ENCODE measurements at regions not wholly inside any gene's neighbourhood (a gene's known extent, or its start where the extent isn't known, plus 50 kb on each side); places are given as distances from the start of the nearest gene placed in this dataset.

DNA sequence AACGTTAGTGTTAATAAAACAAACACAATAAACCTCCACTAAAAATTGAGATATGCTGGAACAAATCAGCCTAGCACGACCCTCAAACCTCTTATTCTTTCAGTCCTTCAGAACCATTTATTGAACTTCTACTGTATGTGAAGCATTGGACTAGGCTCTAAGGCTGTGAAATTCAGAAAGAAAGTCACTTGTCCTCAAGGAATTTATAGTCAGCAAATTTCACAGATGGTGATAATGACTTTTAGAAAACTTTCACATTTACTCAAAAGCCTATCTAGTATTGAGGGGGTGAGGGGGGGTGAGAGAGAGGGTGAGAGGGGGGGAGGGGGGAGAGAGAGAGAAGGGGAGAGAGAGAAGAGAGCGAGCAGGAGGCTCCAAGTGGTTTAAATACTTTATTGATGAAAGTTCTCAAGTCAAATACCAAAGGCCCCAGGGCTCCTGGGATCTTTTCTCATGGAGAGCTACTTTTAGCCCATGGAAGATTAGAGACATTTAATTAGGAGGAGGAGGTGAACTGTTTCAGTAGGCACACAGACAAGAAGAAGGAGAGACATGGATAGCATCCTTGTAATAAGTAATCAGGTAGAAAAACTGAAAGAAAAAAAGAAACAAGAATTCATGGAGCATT, 66.3 kb upstream of the SSX2IP start:
- H3K9me1 ChIP-seq (ENCODE audit: control insufficient read depth, extremely low read depth, insufficient read depth, low read length), result no peaks in the 10 kb centered on the region
- no peaks in the 10 kb centered on the region for H3K9me3 ChIP-seq (ENCODE audit: control insufficient read depth, low read depth, low read length)
- no peak for TF ChIP-seq EZH2 (IDR thresholded peaks at IDR 0.05; ENCODE audit: low read length)
- TF ChIP-seq, protein P1, sequence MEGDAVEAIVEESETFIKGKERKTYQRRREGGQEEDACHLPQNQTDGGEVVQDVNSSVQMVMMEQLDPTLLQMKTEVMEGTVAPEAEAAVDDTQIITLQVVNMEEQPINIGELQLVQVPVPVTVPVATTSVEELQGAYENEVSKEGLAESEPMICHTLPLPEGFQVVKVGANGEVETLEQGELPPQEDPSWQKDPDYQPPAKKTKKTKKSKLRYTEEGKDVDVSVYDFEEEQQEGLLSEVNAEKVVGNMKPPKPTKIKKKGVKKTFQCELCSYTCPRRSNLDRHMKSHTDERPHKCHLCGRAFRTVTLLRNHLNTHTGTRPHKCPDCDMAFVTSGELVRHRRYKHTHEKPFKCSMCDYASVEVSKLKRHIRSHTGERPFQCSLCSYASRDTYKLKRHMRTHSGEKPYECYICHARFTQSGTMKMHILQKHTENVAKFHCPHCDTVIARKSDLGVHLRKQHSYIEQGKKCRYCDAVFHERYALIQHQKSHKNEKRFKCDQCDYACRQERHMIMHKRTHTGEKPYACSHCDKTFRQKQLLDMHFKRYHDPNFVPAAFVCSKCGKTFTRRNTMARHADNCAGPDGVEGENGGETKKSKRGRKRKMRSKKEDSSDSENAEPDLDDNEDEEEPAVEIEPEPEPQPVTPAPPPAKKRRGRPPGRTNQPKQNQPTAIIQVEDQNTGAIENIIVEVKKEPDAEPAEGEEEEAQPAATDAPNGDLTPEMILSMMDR (optimal IDR thresholded peaks at IDR 0.05 in 1 of 3, IDR thresholded peaks at IDR 0.05 in 1 of 3, conservative IDR thresholded peaks at IDR 0.05 in 1 of 3; ENCODE audit: extremely low read depth in 1 of 3, insufficient read depth in 2 of 3, low read length in 3 of 3), result no peak
- no peak for DNase-seq (ENCODE audit: low read depth, low spot score)
- H3K9ac ChIP-seq (ENCODE audit: control insufficient read depth, extremely low read depth, insufficient read depth, low read length), result no peak overlapping the region
- H2AFZ ChIP-seq (ENCODE audit: control insufficient read depth, low read length), result no peak overlapping the region
- H3K4me1 ChIP-seq (ENCODE audit: control insufficient read depth, extremely low read depth, insufficient read depth, low read length), result no peaks in the 10 kb centered on the region
- no peaks in the 10 kb centered on the region for H3K27me3 ChIP-seq (ENCODE audit: control insufficient read depth, extremely low read depth, insufficient read depth, low read length)
- dilution Hi-C loops (cut with MboI; ENCODE audit: extremely low pct_ligation_motif_present, low sequenced_read_pairs), result no loop called here
- H3K79me2 ChIP-seq (ENCODE audit: control insufficient read depth, insufficient read depth, low read length), result no peaks in the 10 kb centered on the region
- no peak for FAIRE-seq
- no peak overlapping the region for H3K4me2 ChIP-seq (ENCODE audit: control insufficient read depth, extremely low read depth, insufficient read depth, low read depth, low read length)
- H4K20me1 ChIP-seq (ENCODE audit: control insufficient read depth, extremely low read depth, insufficient read depth, low read length), result no peaks in the 10 kb centered on the region
- H3K4me3 ChIP-seq (ENCODE audit: control insufficient read depth in 2 of 3, extremely low read depth in 1 of 3, insufficient read depth in 2 of 3, low read depth in 1 of 3, low read length in 3 of 3), result no peak overlapping the region
- no peak overlapping the region for H3K27ac ChIP-seq (ENCODE audit: control insufficient read depth, insufficient read depth, low read length)
- H3K36me3 ChIP-seq (ENCODE audit: control insufficient read depth in 2 of 2, extremely low read depth in 1 of 2, insufficient read depth in 2 of 2, low read length in 2 of 2), result no peaks in the 10 kb centered on the region

GRCh38 chr1:84756001-84756400, 65.7 kb upstream of the SSX2IP start:
- FAIRE-seq, result no peak
- Histone ChIP-seq H4K20me1 (ENCODE audit: control insufficient read depth, extremely low read depth, insufficient read depth, low read length) (no peaks in the 10 kb centered on the region), H3K27me3 (ENCODE audit: control insufficient read depth, extremely low read depth, insufficient read depth, low read length) (no peaks in the 10 kb centered on the region), H3K4me3 (ENCODE audit: control insufficient read depth in 2 of 3, extremely low read depth in 1 of 3, insufficient read depth in 2 of 3, low read depth in 1 of 3, low read length in 3 of 3) (no peak overlapping the region), H3K4me2 (ENCODE audit: control insufficient read depth, extremely low read depth, insufficient read depth, low read depth, low read length) (no peak overlapping the region), H3K79me2 (ENCODE audit: control insufficient read depth, insufficient read depth, low read length) (no peaks in the 10 kb centered on the region), H3K27ac (ENCODE audit: control insufficient read depth, insufficient read depth, low read length) (no peak overlapping the region), H3K9ac (ENCODE audit: control insufficient read depth, extremely low read depth, insufficient read depth, low read length) (no peak overlapping the region), H3K4me1 (ENCODE audit: control insufficient read depth, extremely low read depth, insufficient read depth, low read length) (no peaks in the 10 kb centered on the region), H3K36me3 (ENCODE audit: control insufficient read depth in 2 of 2, extremely low read depth in 1 of 2, insufficient read depth in 2 of 2, low read length in 2 of 2) (no peaks in the 10 kb centered on the region), H2AFZ (ENCODE audit: control insufficient read depth, low read length) (no peak overlapping the region), H3K9me3 (ENCODE audit: control insufficient read depth, low read depth, low read length) (no peaks in the 10 kb centered on the region), H3K9me1 (ENCODE audit: control insufficient read depth, extremely low read depth, insufficient read depth, low read length) (no peaks in the 10 kb centered on the region)
- dilution Hi-C loops (cut with MboI; ENCODE audit: extremely low pct_ligation_motif_present, low sequenced_read_pairs), result no loop called here
- no peak for TF ChIP-seq EZH2 (IDR thresholded peaks at IDR 0.05; ENCODE audit: low read length)
- TF ChIP-seq, protein P1 (optimal IDR thresholded peaks at IDR 0.05 in 1 of 3, IDR thresholded peaks at IDR 0.05 in 1 of 3, conservative IDR thresholded peaks at IDR 0.05 in 1 of 3; ENCODE audit: extremely low read depth in 1 of 3, insufficient read depth in 2 of 3, low read length in 3 of 3), result no peak
- no peak for DNase-seq (ENCODE audit: low read depth, low spot score)
